NCI-H748 (cell line): ENCODE measurements at regions not wholly inside any gene's neighbourhood (a gene's known extent, or its start where the extent isn't known, plus 50 kb on each side); places are given as distances from the start of the nearest gene placed in this dataset.

Experiments
- DNase-seq: peaks from one replicate; lab custom pipeline; 2025; ENCODE audit not compliant: unreplicated experiment; lab: John Stamatoyannopoulos, UW

DNA sequence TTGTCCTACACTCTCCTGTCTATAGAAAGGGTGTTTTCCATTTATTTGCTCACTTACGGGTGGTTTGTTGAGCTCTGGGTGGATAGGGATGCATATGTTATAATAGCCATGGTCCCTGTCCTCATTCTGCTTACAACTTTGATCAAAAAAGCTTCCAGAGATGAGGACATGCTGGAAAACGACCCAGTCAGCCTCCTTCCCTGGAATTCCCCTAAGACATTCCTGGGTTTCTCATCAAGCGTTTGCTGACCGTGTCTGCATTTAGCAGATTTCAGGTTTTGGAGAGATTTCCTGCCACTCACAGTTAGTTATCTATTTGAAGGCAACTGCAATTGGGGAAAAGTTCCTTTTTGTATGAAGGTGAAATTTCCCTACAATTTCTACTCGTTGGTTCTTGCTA lies 152.8 kb upstream of the AFDN start:
- DNase-seq, result no peak

DNA sequence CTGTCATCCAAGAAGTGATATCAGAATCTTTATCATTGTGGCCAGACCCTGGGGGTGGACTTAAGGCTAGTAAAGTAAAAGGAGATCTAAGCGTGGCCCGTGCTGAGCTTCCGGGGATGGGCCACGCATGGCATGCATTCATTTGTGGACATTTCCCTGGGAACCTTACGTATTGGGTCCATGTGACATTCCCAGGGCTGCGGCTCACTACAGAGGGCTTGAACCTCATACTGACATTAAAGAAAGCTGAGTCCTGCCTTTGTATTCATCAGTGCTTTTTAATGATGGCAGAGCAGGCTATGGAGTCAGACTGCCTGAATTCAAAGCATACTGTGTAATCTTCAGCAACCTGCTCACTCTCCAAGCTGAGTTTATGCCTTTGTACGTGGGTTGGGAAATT lies 152.2 kb upstream of the AFDN start:
- no peak for DNase-seq

DNA sequence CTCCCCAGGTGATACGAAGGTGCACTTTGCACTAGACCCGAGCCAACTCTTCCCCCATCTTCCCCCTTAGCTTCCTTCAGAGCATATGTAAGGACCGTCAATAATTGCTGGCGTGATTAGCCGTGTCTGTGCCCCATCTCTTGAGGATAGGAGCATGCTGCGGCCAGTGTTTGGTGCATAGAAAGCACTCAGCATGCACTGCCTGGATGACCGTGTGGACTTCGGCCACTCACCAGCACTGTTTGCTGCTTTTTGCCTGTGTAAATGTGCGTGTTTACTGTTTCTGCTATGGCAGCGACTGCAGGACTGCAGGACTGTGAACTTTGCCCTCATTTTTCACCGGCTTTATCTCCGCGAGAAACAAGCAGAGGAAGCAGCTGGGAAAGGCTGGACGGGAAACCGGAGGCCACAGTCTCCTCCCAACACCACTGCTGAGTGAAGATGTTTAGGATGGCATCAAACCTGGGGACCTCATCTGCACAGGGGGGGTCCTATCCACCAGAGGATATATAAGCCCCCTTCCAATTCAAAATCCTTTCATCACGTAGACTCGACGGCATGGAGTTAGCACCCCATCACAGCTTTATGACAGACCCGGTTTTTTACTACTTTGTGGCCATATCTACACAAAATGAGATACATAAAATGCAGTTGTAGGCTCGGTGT lies 150.6 kb upstream of the AFDN start:
- no peak for DNase-seq

DNA sequence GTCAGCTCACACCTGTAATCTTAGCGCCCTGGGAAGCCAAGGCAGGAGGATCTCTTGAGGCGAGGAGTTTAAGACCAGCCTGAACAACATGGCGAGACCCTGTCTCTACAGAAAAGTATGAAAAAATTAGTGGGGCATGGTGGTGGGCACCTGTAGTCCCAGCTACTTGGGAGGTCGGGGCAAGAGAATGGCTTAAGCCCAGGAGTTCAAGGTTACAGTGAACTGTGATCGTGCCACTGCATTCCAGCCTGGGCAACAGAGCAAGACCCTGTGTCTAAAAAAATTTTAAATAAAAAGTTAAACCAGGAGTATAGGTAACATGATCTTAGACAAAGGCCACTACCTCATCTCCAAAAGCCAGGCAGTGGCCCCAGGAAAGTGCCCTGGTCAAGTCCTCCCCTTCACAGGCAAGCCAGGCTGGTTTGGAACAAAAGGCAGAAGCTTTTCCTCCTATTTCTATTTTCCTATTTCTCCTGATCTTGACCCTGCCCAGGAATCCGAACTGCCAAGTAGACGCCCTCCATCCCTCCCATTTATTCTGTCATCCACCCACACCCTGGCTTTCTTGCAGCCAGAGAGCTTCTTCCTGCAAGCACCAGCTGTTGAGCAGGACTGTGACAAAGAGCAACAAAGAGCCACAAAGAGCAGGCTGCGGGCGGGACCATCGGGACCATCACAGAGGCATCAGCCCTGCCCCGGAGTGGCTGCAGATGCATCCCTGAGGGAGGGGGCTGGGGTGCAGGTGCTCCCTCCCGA lies 149.9 kb upstream of the AFDN start:
- no peak for DNase-seq

DNA sequence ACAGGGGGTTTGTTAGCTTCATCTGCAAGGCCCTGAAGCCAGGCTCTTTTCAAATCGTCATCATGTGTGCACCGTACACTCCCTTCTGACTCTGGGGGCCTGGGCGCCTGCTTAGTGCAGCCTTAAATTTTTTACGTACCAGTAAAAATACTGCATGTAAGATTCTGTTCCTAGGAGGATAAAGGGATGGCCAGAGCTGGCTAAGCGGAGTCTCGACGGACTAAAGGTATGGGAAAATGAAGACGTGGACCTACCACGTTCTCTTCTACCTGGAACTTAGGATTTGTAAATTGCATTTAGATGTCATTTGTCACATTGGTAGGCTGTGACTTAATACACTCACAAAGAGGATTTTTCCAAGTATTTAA lies 149.3 kb upstream of the AFDN start:
- no peak for DNase-seq

DNA sequence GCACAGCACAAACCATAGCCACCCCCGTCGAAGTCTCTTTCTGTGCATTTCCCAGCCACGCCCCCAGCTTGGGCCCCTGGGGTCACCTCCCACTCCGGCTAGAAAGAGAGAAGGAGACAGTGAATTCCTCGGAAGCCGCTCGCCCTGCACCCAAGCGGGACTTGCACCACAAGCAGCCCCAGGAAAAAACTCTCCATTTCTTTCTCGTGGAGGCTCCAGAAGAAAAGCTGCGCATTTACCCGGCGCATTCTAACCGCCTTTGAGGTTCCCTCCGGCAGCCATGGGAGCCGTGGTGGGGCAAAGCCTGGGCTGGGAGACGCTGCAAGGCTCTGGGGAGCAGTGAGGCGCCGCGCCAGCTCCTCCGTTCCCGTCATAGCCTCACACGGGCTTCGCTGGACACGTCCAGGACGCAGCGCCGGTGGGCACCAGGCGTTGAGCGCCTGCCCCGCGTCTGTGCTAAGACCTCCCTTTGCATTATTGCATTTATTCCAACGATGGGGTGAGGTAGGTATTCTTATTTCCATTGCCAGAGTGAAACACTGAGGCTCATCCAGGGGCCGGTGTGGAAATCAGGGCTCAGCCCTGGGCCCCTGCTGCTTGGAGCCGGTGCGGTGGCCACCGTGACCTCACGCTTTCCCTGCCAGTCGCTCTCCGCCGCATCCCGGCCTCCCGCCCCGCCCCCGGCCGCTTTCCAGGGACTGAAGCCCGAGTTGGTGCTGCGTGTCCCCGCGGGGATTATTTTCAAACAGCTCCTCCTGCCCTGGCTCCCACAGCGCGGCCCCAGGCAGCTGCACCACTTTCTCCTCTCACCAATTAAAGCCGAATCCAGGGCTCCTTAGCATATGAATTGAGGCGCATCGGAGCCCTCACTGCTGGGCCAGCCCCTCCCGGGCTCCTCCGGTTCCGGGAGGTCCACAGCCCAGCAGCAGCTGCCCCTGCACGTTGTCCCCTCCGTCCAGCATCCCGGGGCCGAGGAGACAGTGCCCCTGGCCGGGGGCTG lies 148.3 kb upstream of the AFDN start:
- no peak for DNase-seq

DNA sequence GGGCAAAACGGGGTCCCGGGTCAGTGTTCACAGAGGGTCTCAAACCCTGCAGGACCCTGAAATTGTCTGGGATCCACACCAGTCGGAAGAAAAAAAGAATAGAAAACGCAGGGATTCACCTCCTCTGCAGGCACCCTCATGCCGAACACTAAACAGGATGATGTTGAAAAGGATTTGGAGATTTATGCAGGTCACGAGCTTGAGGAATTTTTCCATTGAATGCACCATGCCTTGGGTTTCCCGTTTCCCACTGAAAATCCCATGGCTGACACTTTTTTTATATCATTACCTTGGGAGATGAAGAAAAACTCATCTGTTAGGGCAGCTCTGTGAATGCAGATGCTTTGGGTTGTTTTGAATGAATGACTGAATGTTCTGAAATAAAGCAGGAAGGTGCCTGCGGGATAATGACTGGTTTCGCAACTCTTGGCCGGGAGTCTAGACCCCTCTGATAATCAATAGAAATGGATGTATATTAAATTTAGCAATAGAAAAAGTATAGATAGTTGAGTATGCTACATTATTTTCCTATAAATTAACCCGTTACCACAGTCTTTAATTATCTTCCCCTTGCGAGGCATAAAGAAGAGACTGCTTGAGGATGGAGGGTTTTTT lies 147.5 kb upstream of the AFDN start:
- no peak for DNase-seq

DNA sequence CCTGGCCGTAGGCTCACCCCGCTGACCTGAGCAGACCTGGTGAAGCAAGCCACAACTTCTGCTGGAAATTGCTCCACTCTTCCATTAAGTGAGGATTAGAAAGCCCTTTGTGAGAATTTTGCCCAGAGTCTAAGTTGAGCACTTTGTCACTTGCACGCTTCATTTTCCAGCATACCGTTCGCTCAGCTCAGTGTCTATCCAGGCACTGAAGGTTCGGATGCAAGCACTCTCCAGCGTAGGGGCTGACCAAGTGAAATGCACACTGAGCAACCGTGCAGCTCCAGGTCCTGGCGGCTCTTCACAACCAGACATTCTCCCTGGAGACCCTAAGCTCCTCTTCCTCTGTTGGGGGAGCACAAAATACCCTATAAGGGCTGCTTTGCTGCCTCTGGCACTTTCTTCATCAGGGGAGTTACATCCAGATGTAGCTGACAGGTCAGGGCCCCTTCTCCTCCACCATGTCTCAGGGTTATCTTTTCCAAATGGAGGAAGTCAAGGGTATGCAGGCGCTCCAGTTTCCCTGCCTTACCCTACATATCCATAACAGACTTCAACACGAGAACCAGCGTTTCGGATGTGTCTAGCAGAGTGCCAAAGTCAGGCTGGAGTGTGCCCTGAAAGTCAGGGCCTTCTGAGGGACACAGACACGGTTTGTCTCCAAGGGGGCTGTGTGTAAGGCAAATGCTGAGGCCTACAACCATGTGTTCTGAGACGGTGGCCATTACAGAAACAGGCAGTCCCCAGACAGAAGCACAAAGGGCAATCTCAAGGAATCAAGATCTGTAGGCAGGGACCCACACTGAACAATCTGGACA lies 146.7 kb upstream of the AFDN start:
- DNase-seq, result no peak

DNA sequence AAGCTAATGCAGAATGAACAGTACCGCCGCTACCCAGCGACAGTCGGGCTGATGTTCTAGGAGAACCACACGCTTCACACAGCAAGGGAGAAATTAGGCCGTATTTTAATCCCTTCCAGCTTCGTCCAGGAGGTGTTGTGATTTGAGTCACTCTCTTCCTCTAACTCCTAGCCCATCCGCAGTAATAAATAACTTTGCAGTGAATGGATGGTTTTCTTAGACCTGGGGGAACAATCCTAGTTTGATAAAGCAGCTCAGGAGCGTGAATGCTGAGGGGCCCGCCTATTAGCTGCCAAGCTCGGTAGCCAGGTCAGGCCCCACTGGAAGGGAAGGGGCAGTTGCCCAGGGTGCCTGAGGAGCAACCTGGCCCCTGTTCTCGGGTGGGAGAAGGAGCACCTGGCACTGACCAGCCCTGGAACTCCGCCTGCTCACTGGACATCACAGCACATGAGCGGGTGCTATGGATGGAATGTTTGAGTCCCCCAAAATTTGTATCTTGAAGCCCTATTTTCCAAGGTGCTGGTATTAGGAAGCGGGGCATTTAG lies 146.0 kb upstream of the AFDN start:
- no peak for DNase-seq

DNA sequence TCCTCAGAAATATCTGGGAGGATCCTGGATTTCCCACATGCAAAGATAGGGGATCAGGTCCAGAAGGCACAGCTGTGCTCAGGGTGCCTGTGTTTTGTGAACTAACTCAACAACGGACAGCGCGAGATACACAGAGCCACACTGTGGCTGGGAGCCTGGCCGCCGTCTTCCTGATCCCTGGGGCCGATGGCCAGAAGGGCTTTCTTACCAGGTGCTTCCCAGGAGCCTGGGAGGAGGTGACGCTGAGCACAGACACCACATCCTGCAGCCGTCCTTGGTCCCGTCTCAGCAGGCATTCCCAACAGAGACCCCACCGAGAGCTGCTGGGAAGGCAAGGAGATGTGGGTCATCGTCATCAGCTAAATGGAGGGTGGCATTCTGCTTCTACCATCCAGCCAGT lies 144.6 kb upstream of the AFDN start:
- no peak for DNase-seq

DNA sequence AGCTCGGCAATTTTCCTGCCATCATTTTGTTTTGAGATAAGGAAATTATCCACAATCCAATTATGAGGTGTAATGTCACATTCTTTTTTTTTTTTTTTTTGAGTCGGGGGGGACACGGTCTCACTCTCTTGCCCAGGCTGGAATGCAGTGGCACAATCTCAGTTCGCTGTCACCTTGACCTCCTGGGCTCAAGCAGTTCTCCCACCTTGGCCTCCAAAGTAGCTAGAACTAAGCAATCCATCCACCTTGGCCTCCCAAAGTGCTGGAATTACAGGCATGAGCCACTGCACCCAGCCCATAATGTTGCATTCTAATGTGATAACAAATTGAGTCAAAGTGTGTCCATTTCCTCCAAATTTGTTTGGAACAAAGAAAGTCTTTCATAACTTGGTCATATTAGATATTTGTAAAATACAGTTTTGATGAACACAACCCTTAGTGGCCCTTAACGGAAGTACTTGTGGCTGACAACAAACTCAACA lies 144.1 kb upstream of the AFDN start:
- no peak for DNase-seq

DNA sequence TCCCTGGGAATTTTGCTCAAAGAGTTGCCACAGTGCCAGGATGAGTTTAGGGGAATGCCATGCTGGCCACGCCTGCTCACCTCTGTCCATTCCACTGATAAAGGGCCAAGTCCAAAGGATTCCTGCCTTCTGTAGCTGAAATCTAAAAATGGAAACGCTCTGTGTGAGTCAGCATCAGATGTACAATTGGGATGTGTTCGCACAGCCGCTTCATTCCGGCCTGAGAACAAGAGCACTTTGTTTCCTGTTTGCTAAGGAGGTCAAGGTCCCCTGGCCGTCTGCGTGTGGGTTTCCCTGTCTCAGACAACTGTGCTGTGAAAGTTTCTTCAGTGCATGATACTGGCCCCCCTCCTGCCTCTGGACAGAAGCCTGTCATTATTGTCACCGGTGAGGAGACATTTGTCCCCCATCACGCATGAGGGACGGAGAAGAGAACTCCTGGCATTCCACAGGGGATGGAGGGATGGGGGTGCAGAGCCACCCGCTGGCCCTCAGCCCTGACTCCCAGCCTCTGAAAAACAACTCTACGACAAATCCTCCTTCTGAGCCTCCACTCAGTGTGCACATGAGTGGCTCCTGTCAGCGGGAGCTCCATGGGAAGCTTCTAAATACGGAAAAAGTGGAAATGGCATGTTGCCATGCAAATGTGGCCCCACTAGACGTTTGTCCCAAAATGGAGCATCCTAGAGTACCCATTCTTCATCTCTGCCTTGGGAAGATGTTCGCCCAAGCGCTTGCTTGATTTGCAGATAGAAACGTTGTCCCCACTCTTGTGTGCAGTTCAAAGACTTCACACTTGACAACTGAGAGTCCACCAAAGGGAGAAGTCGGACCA lies 143.5 kb upstream of the AFDN start:
- DNase-seq, result peak; percentile 25

DNA sequence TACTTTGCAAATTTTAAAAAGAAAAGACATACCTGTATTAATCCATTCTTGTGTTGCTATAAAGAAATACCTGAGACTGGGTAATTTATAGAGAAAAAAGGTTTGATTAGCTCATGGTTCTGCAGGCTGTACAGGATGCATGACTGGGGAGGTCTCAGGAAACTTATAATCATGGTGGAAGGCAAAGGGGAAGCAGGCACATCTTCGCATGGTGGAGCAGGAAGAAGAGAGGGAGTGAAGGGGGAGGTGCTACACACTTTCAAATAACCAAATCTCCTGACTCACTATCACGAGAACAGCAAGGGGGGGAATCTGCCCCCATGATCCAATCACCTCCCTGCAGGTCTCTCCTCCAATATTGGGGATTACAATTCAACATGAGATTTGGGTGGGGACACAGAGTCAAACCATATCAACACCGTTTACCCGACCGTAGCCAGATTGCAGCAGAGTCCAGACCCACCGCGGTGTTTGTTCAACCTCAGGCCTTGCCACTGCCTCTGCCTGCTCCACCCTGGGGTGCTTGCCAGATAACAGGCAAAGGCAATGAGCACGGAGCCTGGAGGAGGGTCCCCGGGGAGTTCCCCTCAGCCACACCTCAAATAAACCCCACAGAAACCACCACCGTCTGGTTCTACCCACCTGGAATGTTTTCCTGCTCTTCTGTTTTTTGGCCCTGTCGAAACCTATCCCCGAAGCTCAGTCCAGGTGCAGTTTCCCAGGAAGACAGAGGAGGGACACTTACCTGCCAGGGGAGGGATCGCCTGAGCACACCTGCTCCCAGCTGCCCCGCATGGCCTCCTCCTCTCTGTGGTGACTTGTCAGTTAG lies 142.2 kb upstream of the AFDN start:
- peak; percentile 42 for DNase-seq

DNA sequence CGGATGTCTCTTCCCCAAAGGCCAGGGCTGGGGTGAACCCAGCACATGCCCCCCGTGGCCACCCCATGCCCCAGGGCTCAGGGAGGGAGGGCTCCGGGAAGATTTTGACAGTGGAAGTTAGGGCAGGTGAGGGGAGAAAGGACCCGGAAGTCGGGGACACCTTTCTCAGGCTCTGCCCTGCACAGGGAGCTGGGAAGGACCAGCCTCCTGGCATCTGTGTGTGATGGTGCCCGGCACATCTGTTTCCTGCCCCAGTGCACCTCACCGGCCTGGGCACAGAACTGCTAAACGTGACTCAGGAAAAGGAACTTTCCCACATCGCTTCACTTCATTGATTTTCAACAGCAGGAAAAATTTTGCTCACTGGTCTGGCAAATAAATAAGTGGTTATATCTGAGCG lies 141.1 kb upstream of the AFDN start:
- DNase-seq, result no peak

DNA sequence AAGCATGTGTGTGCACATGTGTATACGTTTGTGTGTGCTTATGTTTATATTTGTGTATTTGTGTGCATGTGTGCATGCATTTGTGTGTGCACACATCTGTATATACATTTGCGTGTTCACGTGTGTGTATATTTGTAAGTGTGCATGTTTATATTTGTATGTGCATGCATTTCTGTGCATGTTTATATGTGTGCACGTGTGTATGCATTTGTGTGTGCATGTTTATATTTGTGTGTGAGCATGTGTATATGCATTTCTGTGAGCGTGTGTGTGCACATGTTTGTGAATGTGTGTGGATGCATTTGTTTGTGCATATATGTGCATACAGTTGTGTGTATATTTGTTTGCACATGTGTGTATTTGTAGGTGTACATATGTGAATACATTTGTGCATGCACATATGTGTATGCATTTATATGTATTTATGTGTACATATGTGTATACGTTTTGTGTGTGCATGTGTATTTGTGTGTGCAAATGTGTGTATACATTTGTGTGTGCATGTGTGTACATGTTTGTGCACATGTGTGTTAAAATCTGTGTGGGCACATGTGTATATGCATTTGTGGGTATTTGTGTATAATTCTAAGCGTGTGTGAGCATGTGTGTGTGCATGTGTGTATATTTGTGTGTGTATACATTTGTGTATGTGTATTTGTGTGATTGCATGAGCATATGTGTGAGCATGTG lies 140.4 kb upstream of the AFDN start:
- no peak for DNase-seq

DNA sequence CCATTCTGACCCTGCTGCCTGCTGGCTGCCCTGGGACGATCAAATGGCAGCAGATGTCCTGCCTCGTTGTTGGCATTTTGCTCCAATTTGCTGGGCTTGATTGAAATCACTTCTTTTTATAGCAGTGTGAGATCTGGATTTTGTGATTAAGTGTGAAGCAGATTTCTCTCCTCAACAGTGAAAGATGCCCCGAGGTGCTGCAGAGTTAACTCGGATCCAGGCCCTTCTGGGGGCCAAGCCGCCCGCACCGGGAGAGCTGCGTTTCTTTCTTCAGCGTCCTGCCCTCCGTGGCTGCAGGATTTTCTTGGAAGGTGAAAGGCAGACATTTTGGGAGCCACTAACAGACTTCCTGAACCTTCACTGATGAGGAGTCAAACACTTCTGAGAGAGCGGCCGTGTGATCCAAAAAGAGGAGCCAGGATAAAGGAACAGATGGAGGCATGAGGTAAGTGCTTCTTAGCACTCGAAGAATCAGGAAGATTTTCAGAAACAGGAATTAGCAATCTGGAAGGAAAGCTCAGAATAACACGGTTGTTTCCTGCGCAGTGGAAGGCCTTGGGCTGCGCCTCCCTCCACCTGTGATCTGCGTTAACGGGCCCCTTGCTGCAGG lies 139.5 kb upstream of the AFDN start:
- no peak for DNase-seq

DNA sequence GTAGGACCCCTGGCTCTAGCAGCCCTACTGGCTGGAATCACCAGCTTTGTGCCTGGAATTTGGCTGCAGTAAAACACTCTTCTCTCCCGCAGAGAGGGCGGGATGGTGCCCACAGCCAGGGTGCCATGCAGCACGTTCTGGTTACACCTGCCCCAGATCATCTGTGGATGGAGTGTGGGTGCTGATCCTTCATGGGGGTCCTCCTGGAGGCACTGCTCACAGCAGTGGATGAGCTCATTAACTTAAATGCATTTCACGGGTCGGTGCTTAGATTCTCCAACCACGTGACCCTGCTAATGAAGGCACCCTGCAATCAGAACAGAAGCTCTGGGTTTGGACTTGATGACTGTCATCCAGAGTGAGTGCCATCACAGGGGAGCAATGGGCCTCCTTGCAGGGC lies 138.6 kb upstream of the AFDN start:
- DNase-seq, result no peak
